ENCODE measurements at regions not wholly inside any gene's neighbourhood (a gene's known extent, or its start where the extent isn't known, plus 50 kb on each side); places are given as distances from the start of the nearest gene placed in this dataset.

DNA sequence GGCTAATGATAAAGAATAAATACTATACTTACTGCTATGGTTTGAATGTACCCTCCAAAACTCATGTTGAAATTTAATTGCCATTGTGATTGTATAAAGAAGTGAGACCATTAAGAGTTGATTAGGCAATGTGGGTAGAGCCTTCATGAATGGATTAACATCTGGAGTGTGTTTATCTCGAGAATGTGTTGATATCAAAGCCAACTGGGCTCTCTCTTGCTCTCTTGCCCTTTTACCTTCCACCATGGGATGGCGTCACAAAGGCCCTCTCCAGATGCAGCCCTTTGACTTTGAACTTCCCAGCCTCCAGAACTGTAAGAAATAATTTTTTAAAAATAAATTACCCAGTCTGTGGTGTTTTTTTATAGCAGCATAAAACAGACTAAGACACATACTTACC lies 50.1 kb upstream of the GHITM start:
- DNase-seq, result no peak
- Histone ChIP-seq H3K36me3 (no peaks in the 10 kb centered on the region), H3K27me3 (no peaks in the 10 kb centered on the region)

More for the DNA sequence above, 50.1 kb upstream of the GHITM start:
- no peaks in the 10 kb centered on the region for H3K9me3 ChIP-seq
- TF ChIP-seq, protein P1, sequence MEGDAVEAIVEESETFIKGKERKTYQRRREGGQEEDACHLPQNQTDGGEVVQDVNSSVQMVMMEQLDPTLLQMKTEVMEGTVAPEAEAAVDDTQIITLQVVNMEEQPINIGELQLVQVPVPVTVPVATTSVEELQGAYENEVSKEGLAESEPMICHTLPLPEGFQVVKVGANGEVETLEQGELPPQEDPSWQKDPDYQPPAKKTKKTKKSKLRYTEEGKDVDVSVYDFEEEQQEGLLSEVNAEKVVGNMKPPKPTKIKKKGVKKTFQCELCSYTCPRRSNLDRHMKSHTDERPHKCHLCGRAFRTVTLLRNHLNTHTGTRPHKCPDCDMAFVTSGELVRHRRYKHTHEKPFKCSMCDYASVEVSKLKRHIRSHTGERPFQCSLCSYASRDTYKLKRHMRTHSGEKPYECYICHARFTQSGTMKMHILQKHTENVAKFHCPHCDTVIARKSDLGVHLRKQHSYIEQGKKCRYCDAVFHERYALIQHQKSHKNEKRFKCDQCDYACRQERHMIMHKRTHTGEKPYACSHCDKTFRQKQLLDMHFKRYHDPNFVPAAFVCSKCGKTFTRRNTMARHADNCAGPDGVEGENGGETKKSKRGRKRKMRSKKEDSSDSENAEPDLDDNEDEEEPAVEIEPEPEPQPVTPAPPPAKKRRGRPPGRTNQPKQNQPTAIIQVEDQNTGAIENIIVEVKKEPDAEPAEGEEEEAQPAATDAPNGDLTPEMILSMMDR (IDR thresholded peaks at IDR 0.05; ENCODE audit: low read depth, low read length), result 0 out of 2 replicates have a peak, but pooled peaks have one; percentile 1
- no peak overlapping the region for H3K4me3 ChIP-seq (ENCODE audit: low read depth, low read length)
- H3K4me1 ChIP-seq, result peaks cover 8% of the 10 kb centered on the region; the same call in 1 of the 2 replicates

All from BE2C (cell line).